CD8-positive, alpha-beta memory T cell (primary cell): ENCODE measurements at regions not wholly inside any gene's neighbourhood (a gene's known extent, or its start where the extent isn't known, plus 50 kb on each side); places are given as distances from the start of the nearest gene placed in this dataset.

Experiments used
- CTCF ChIA-PET: fragments of 350-600 bp; sonication (Branson Sonifier 250); formaldehyde crosslinking; loops from one replicate; lab custom pipeline; 2021; ENCODE audit warnings: antibody characterized with exemption; lab: Charles Lee
- POLR2A ChIA-PET: fragments of 350-600 bp; sonication (Branson Sonifier 250); formaldehyde crosslinking; loops from one replicate; lab custom pipeline; 2021; ENCODE audit warnings: antibody characterized with exemption; lab: Charles Lee
- DNase-seq, 5 donors: peaks; one replicate each; pipeline versions ENCODE4 v3.0.0 to v3.0.0-alpha.2; 2020 to 2022; ENCODE audit warnings: mixed read lengths in 1 of 5
- H3K27ac ChIP-seq: one replicate; pipeline ENCODE4 v1.7.0; 2013; ENCODE audit warnings: low read depth, mild to moderate bottlenecking, low read length, moderate library complexity
- H3K27me3 ChIP-seq: 2 replicates; pipeline ENCODE4 v1.7.0; 2013; ENCODE audit warnings: low read length, mild to moderate bottlenecking; ENCODE audit not compliant: insufficient read depth, poor library complexity, severe bottlenecking
- H3K36me3 ChIP-seq: 2 replicates; pipeline ENCODE4 v1.7.0; 2013; ENCODE audit warnings: mild to moderate bottlenecking, low read length, moderate library complexity; ENCODE audit not compliant: insufficient read depth
- H3K4me1 ChIP-seq: 2 replicates; pipeline ENCODE4 v1.7.0; 2013; ENCODE audit warnings: mild to moderate bottlenecking, low read length, moderate library complexity; ENCODE audit not compliant: insufficient read depth
- H3K4me3 ChIP-seq: 2 replicates; pipeline ENCODE4 v1.7.0; 2013; ENCODE audit warnings: mild to moderate bottlenecking, low read length
- H3K9me3 ChIP-seq: 2 replicates; pipeline ENCODE4 v1.7.0; 2013; ENCODE audit warnings: mild to moderate bottlenecking, low read length
- H3K27ac Mint-ChIP-seq, 8 donors: one replicate each; pipeline ENCODE4 v1.8.0; 2020 to 2021; ENCODE audit warnings: mixed read lengths in 8 of 8, mild to moderate bottlenecking in 6 of 8, inconsistent platforms in 3 of 8, moderate library complexity in 3 of 8
- H3K27me3 Mint-ChIP-seq, 2 donors: one replicate each; pipeline ENCODE4 v1.8.0; 2020 to 2021; ENCODE audit warnings: mixed read lengths in 2 of 2, mild to moderate bottlenecking in 1 of 2, moderate library complexity in 1 of 2
- H3K36me3 Mint-ChIP-seq, 3 donors: one replicate each; pipeline ENCODE4 v1.8.0; 2020 to 2021; ENCODE audit warnings: mixed read lengths in 3 of 3, inconsistent platforms in 1 of 3, mild to moderate bottlenecking in 1 of 3
- H3K4me1 Mint-ChIP-seq, 3 donors: one replicate each; pipeline ENCODE4 v1.8.0; 2020 to 2021; ENCODE audit warnings: mixed read lengths in 3 of 3, inconsistent platforms in 1 of 3, mild to moderate bottlenecking in 1 of 3
- H3K4me3 Mint-ChIP-seq, 7 donors: one replicate each; pipeline ENCODE4 v1.8.0; 2020 to 2021; ENCODE audit warnings: mixed read lengths in 7 of 7, mild to moderate bottlenecking in 6 of 7, moderate library complexity in 4 of 7, inconsistent platforms in 2 of 7
- H3K9me3 Mint-ChIP-seq, 5 donors: one replicate each; pipeline ENCODE4 v1.8.0; 2020 to 2022; ENCODE audit warnings: mixed read lengths in 5 of 5, mild to moderate bottlenecking in 3 of 5, moderate library complexity in 2 of 5, inconsistent platforms in 1 of 5

GRCh38 chr1:30040081-30041019 is 683.0 kb downstream of the MATN1 start:
- CTCF ChIA-PET: no interaction called here
- H3K9me3 ChIP-seq: no peaks in the 10 kb centered on the region
- POLR2A ChIA-PET: no interaction called here
- H3K27ac ChIP-seq: no peak overlapping the region
- peaks cover 5 to 17% of the 10 kb centered on the region in 2 donors for H3K27me3 Mint-ChIP-seq
- no peaks in the 10 kb centered on the region for H3K27me3 ChIP-seq
- no peaks in the 10 kb centered on the region for H3K36me3 ChIP-seq
- H3K36me3 Mint-ChIP-seq: no peaks in the 10 kb centered on the region
- H3K4me1 ChIP-seq: peaks cover 9% of the 10 kb centered on the region
- H3K4me3 ChIP-seq: no peak overlapping the region
- peaks cover 0 to 1% (median 0%) of the 10 kb centered on the region in 5 donors for H3K9me3 Mint-ChIP-seq
- H3K4me3 Mint-ChIP-seq: no peak overlapping the region
- peaks cover 14 to 26% (median 23%) of the 10 kb centered on the region in 3 donors for H3K4me1 Mint-ChIP-seq
- peak overlapping the region in 1 of 8 donors; percentile 26 for H3K27ac Mint-ChIP-seq
- no peak for DNase-seq

DNA sequence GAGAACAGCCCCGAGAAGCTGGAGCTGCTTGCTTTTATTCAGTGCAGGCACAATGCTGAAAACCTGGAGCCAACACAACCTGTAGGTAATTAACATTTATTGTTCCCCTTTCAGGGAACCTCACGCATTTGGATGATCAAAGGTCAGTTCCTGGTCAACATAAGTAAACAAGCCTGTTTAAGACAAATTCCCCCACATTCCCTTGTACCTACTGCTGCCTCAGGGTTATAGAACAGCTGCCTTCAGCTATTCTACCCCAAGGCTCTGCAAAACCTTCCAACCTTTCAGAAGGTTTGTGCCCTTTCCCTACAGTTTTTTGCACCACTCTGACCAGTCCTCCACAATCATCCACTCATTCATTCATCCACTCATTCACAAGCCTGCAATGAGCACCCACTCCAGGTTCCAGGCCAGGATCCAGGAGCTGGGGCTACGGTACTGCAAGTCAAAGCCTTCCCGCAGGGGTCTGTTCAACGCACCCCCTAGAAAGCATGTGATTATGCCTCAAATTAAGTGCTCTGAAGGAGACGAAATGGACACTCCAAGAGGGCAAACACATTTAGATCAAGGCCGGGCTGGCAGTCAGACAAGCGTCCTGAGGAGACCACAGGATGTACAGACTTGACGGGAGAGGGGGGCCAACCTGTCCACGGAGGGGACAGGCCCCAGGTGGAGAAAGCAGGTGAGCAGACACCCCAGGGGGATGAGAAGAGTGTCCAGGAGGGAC is 683.9 kb downstream of the MATN1 start:
- peak overlapping the region in 1 of 8 donors; percentile 3 for H3K27ac Mint-ChIP-seq

GRCh38 chr1:30038134-30039025 is 685.0 kb downstream of the MATN1 start:
- POLR2A ChIA-PET: no interaction called here
- Mint-ChIP-seq H3K27me3 (peaks cover 10 to 11% of the 10 kb centered on the region in 2 donors), H3K4me3 (no peak overlapping the region), H3K36me3 (no peaks in the 10 kb centered on the region), H3K9me3 (peaks cover 0 to 1% (median 0%) of the 10 kb centered on the region in 5 donors), H3K27ac (no peak overlapping the region), H3K4me1 (peaks cover 4 to 8% (median 7%) of the 10 kb centered on the region in 3 donors)
- DNase-seq: no peak
- Histone ChIP-seq H3K36me3 (no peaks in the 10 kb centered on the region), H3K4me3 (no peak overlapping the region), H3K27ac (no peak overlapping the region), H3K9me3 (no peaks in the 10 kb centered on the region), H3K4me1 (peaks cover under 1% of the 10 kb centered on the region), H3K27me3 (no peaks in the 10 kb centered on the region)
- CTCF ChIA-PET: no interaction called here

More for the DNA sequence above, 683.9 kb downstream of the MATN1 start:
- no peak overlapping the region for H3K27ac ChIP-seq
- H3K27me3 Mint-ChIP-seq: peaks cover 10 to 11% of the 10 kb centered on the region in 2 donors
- no peak overlapping the region for H3K4me3 ChIP-seq
- H3K27me3 ChIP-seq: no peaks in the 10 kb centered on the region
- ChIA-PET CTCF (no interaction called here), POLR2A (no interaction called here)
- H3K9me3 ChIP-seq: no peaks in the 10 kb centered on the region
- H3K36me3 Mint-ChIP-seq: no peaks in the 10 kb centered on the region
- H3K4me1 ChIP-seq: peaks cover 9% of the 10 kb centered on the region
- DNase-seq: no peak
- peak overlapping the region in 1 of 7 donors; percentile 58 for H3K4me3 Mint-ChIP-seq
- H3K4me1 Mint-ChIP-seq: peaks cover 14 to 19% (median 18%) of the 10 kb centered on the region in 3 donors
- no peaks in the 10 kb centered on the region for H3K36me3 ChIP-seq
- peaks cover 0 to 1% (median 0%) of the 10 kb centered on the region in 5 donors for H3K9me3 Mint-ChIP-seq

DNA sequence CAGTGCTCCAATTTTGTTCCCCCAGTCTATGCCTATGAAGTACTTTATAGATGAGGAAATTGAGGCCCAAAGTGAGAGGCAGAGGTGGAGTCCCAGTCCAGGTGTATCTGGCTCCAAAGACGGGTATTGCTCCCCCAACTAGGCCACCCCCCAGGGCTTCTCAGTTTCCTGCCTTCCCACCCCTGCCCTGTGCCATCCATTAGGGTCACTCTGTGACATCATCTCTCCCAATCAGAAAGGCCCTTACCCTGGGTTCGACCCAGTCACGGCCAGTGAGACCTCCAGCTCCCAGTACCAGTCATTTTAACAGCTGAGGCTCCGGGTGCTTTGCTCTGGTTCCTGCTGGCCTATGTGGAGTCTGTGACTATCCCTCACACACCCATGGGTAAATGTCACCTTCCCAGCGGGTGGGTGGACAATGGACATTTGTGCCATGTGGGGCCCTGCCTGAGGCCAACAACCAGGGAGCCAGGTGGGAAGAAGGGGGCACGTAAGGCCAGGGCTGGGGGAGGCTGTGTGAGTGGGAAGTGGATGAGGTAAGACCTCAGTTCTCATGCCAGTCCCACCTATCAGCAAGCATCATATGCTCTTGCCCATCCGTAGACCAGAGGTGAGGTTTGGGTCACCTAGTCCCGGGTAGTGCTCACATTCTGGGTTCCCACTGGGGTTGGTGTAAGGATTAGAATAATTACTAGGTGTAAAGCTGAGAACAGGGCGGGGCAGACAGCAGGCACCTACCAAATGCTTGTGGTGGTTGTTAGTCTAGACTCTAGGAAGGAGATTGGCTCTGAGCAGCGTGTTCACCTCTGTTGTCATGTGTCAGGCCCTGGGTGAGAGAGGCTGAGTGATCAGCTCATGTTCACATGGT is 685.9 kb downstream of the MATN1 start:
- no peak overlapping the region for H3K4me3 ChIP-seq
- Mint-ChIP-seq H3K9me3 (peaks cover 0 to 5% (median 3%) of the 10 kb centered on the region in 5 donors), H3K27me3 (peaks cover 10 to 11% of the 10 kb centered on the region in 2 donors), H3K4me3 (no peak overlapping the region), H3K36me3 (peaks cover 0 to 5% (median 0%) of the 10 kb centered on the region in 3 donors), H3K27ac (no peak overlapping the region), H3K4me1 (peaks cover 2 to 6% (median 4%) of the 10 kb centered on the region in 3 donors)
- H3K36me3 ChIP-seq: no peaks in the 10 kb centered on the region
- H3K9me3 ChIP-seq: no peaks in the 10 kb centered on the region
- ChIA-PET CTCF (no interaction called here), POLR2A (no interaction called here)
- DNase-seq: no peak
- no peaks in the 10 kb centered on the region for H3K27me3 ChIP-seq
- H3K4me1 ChIP-seq: no peaks in the 10 kb centered on the region
- no peak overlapping the region for H3K27ac ChIP-seq

GRCh38 chr1:30036666-30037065 is 686.7 kb downstream of the MATN1 start:
- H3K36me3 Mint-ChIP-seq: peaks cover 0 to 5% (median 0%) of the 10 kb centered on the region in 3 donors
- H3K4me3 Mint-ChIP-seq: no peak overlapping the region
- Histone ChIP-seq H3K4me1 (no peaks in the 10 kb centered on the region), H3K27ac (no peak overlapping the region), H3K36me3 (no peaks in the 10 kb centered on the region), H3K9me3 (no peaks in the 10 kb centered on the region), H3K4me3 (no peak overlapping the region), H3K27me3 (no peaks in the 10 kb centered on the region)
- ChIA-PET CTCF (no interaction called here), POLR2A (no interaction called here)
- no peak overlapping the region for H3K27ac Mint-ChIP-seq
- H3K9me3 Mint-ChIP-seq: peaks cover 0 to 5% (median 3%) of the 10 kb centered on the region in 5 donors
- no peak for DNase-seq
- peaks cover 2 to 6% (median 4%) of the 10 kb centered on the region in 3 donors for H3K4me1 Mint-ChIP-seq
- H3K27me3 Mint-ChIP-seq: peaks cover 10 to 11% of the 10 kb centered on the region in 2 donors

DNA sequence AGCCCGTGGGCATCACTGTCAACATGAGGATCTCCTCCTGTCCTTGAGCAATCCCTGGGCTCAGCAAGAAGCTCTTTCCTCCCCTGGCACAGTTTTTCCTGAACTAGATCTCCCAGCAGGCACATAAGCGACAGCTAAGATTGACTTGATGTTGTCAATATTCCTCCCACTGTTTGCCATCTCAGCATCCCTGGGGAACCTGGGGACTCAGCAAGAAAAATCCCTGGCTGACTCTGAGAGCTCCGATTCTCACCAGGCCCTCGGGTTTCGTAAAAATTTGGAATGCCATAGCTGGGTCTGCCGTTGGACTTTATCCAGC is 687.2 kb downstream of the MATN1 start:
- H3K36me3 Mint-ChIP-seq: peaks cover 0 to 5% (median 0%) of the 10 kb centered on the region in 3 donors
- H3K36me3 ChIP-seq: no peaks in the 10 kb centered on the region
- ChIA-PET POLR2A (no interaction called here), CTCF (no interaction called here)
- H3K4me1 ChIP-seq: no peaks in the 10 kb centered on the region
- H3K9me3 Mint-ChIP-seq: peaks cover 0 to 5% (median 3%) of the 10 kb centered on the region in 5 donors
- DNase-seq: no peak
- H3K27me3 ChIP-seq: no peaks in the 10 kb centered on the region
- H3K4me1 Mint-ChIP-seq: peaks cover 0 to 1% (median 0%) of the 10 kb centered on the region in 3 donors
- no peak overlapping the region for H3K4me3 ChIP-seq
- no peak overlapping the region for H3K27ac ChIP-seq
- peaks cover 10 to 11% of the 10 kb centered on the region in 2 donors for H3K27me3 Mint-ChIP-seq
- H3K4me3 Mint-ChIP-seq: peak overlapping the region in 1 of 7 donors; percentile 27
- no peaks in the 10 kb centered on the region for H3K9me3 ChIP-seq
- H3K27ac Mint-ChIP-seq: no peak overlapping the region
